ENCODE measurements at regions not wholly inside any gene's neighbourhood (a gene's known extent, or its start where the extent isn't known, plus 50 kb on each side); places are given as distances from the start of the nearest gene placed in this dataset.

GRCh38 chr16:54602666-54603065, 316.1 kb upstream of the IRX3 start:
- TF ChIP-seq CTCF (conservative IDR thresholded peaks at IDR 0.05; ENCODE audit: low read depth in 2 of 2) (no peak), POLR2AphosphoS5 (IDR thresholded peaks at IDR 0.05; ENCODE audit: low read depth) (no peak), CREB1 (CRISPR knock-in tag; IDR thresholded peaks at IDR 0.05; ENCODE audit: low read depth) (no peak), JUNB (IDR thresholded peaks at IDR 0.05; ENCODE audit: unreplicated experiment) (no peak)
